Ectodermal cell (in vitro differentiated cells): ENCODE measurements at regions not wholly inside any gene's neighbourhood (a gene's known extent, or its start where the extent isn't known, plus 50 kb on each side); places are given as distances from the start of the nearest gene placed in this dataset.

Experiments
- H3K27ac ChIP-seq: 2 replicates; pipeline ENCODE4 v1.7.0; 2013; ENCODE audit warnings: mild to moderate bottlenecking, low read depth, low read length; ENCODE audit not compliant: insufficient read depth, poor library complexity, severe bottlenecking
- H3K27me3 ChIP-seq: 2 replicates; pipeline ENCODE4 v1.7.0; 2013; ENCODE audit warnings: mild to moderate bottlenecking, low read length; ENCODE audit not compliant: insufficient read depth, control insufficient read depth, poor library complexity, severe bottlenecking
- H3K36me3 ChIP-seq: one replicate; pipeline ENCODE4 v1.7.0; 2013; ENCODE audit warnings: low read length; ENCODE audit not compliant: control insufficient read depth, insufficient read depth
- H3K4me1 ChIP-seq: one replicate; pipeline ENCODE4 v1.7.0; 2013; ENCODE audit warnings: low read length; ENCODE audit not compliant: control insufficient read depth, insufficient read depth
- H3K4me3 ChIP-seq: 2 replicates; pipeline ENCODE4 v1.7.0; 2013; ENCODE audit warnings: low read depth, low read length, control low read depth; ENCODE audit not compliant: insufficient read depth
- H3K9me3 ChIP-seq: 2 replicates; pipeline ENCODE4 v1.7.0; 2013; ENCODE audit warnings: mild to moderate bottlenecking, low read length, moderate library complexity; ENCODE audit not compliant: control insufficient read depth
- WGBS, 2 experiments: methylation state at CpG; one replicate each; pipeline ENCODE4 v1.1.7; 2013; ENCODE audit warnings: missing lambda C conversion rate in 2 of 2; 5-methylcytosine and 5-hydroxymethylcytosine counted together

GRCh38 chr15:47505712-47506328 lies 211.5 kb upstream of the SEMA6D start:
- 95% methylated on average over 6 of the region's 6 CpGs for WGBS, 2 experiments
- Histone ChIP-seq H3K9me3 (no peaks in the 10 kb centered on the region), H3K4me3 (no peak overlapping the region), H3K36me3 (no peaks in the 10 kb centered on the region), H3K27ac (no peak overlapping the region), H3K4me1 (no peaks in the 10 kb centered on the region), H3K27me3 (no peaks in the 10 kb centered on the region)

GRCh38 chr15:47506329-47507100 lies 210.8 kb upstream of the SEMA6D start:
- H3K4me1 ChIP-seq = no peaks in the 10 kb centered on the region
- H3K36me3 ChIP-seq = no peaks in the 10 kb centered on the region
- 90 to 92% methylated on average over 6 to 8 of the region's 8 CpGs for WGBS, 2 experiments
- H3K4me3 ChIP-seq = no peak overlapping the region
- H3K27ac ChIP-seq = no peak overlapping the region
- H3K9me3 ChIP-seq = no peaks in the 10 kb centered on the region
- H3K27me3 ChIP-seq = no peaks in the 10 kb centered on the region

- Histone ChIP-seq H3K27ac (no peak overlapping the region), H3K4me3 (no peak overlapping the region), H3K36me3 (no peaks in the 10 kb centered on the region), H3K9me3 (no peaks in the 10 kb centered on the region), H3K27me3 (no peaks in the 10 kb centered on the region), H3K4me1 (no peaks in the 10 kb centered on the region)
- 96 to 98% methylated on average over 5 to 6 of the region's 6 CpGs for WGBS, 2 experiments
Measured at GRCh38 chr15:47507221-47507985, 209.9 kb upstream of the SEMA6D start.

- H3K4me1 ChIP-seq = no peaks in the 10 kb centered on the region
- H3K27me3 ChIP-seq = no peaks in the 10 kb centered on the region
- no peaks in the 10 kb centered on the region for H3K9me3 ChIP-seq
- no peak overlapping the region for H3K27ac ChIP-seq
- 98 to 100% methylated on average over 1 of the region's 1 CpG for WGBS, 2 experiments
- H3K4me3 ChIP-seq = no peak overlapping the region
- no peaks in the 10 kb centered on the region for H3K36me3 ChIP-seq
Measured at GRCh38 chr15:47511261-47511660, 206.0 kb upstream of the SEMA6D start.

GRCh38 chr15:47513471-47513870 lies 203.8 kb upstream of the SEMA6D start:
- Histone ChIP-seq H3K4me1 (no peaks in the 10 kb centered on the region), H3K36me3 (no peaks in the 10 kb centered on the region), H3K27me3 (no peaks in the 10 kb centered on the region), H3K9me3 (no peaks in the 10 kb centered on the region), H3K27ac (no peak overlapping the region), H3K4me3 (no peak overlapping the region)
- 96 to 97% methylated on average over 5 of the region's 5 CpGs for WGBS, 2 experiments

GRCh38 chr15:47514200-47514652 lies 203.1 kb upstream of the SEMA6D start:
- H3K4me1 ChIP-seq = no peaks in the 10 kb centered on the region
- H3K27me3 ChIP-seq = no peaks in the 10 kb centered on the region
- 91 to 95% methylated on average over 2 of the region's 2 CpGs for WGBS, 2 experiments
- H3K4me3 ChIP-seq = no peak overlapping the region
- H3K36me3 ChIP-seq = no peaks in the 10 kb centered on the region
- H3K9me3 ChIP-seq = no peaks in the 10 kb centered on the region
- H3K27ac ChIP-seq = no peak overlapping the region

- H3K9me3 ChIP-seq = no peaks in the 10 kb centered on the region
- no peak overlapping the region for H3K27ac ChIP-seq
- H3K27me3 ChIP-seq = no peaks in the 10 kb centered on the region
- no peak overlapping the region for H3K4me3 ChIP-seq
- no peaks in the 10 kb centered on the region for H3K36me3 ChIP-seq
- H3K4me1 ChIP-seq = no peaks in the 10 kb centered on the region
- WGBS, 2 experiments = 80 to 100% methylated on average over 2 of the region's 2 CpGs
Measured at GRCh38 chr15:47516558-47516957, 200.7 kb upstream of the SEMA6D start.

- 83 to 97% methylated on average over 1 of the region's 1 CpG for WGBS, 2 experiments
Measured at GRCh38 chr15:47516972-47517371, 200.3 kb upstream of the SEMA6D start.

GRCh38 chr15:47517737-47518136 lies 199.6 kb upstream of the SEMA6D start:
- H3K27ac ChIP-seq = no peak overlapping the region
- 93 to 94% methylated on average over 1 of the region's 1 CpG for WGBS, 2 experiments
- no peaks in the 10 kb centered on the region for H3K9me3 ChIP-seq
- no peaks in the 10 kb centered on the region for H3K4me1 ChIP-seq
- H3K4me3 ChIP-seq = no peak overlapping the region
- H3K36me3 ChIP-seq = no peaks in the 10 kb centered on the region
- no peaks in the 10 kb centered on the region for H3K27me3 ChIP-seq

More at GRCh38 chr15:47516972-47517371, 200.3 kb upstream of the SEMA6D start:
- no peak overlapping the region for H3K4me3 ChIP-seq
- H3K36me3 ChIP-seq = no peaks in the 10 kb centered on the region
- no peak overlapping the region for H3K27ac ChIP-seq
- H3K9me3 ChIP-seq = no peaks in the 10 kb centered on the region
- no peaks in the 10 kb centered on the region for H3K4me1 ChIP-seq
- H3K27me3 ChIP-seq = no peaks in the 10 kb centered on the region
